GM12873 (cell line): ENCODE measurements at regions not wholly inside any gene's neighbourhood (a gene's known extent, or its start where the extent isn't known, plus 50 kb on each side); places are given as distances from the start of the nearest gene placed in this dataset.

ENCODE experiments used
- CTCF ChIP-seq: IDR thresholded peaks from 2 replicates; pipeline ENCODE4 v1.5.1; 2012; ENCODE audit warnings: low read depth, mild to moderate bottlenecking, moderate library complexity, low read length, control low read depth; ENCODE audit not compliant: insufficient read depth; ENCODE audit errors: missing control alignments

- TF ChIP-seq CTCF: no peak
These were observed 222.2 kb upstream of the NEIL3 start for GRCh38 chr4:177087499-177087898.

- TF ChIP-seq CTCF: no peak
These were observed 218.2 kb upstream of the NEIL3 start for GRCh38 chr4:177091515-177091914.

GRCh38 chr4:177092807-177093206 is 216.9 kb upstream of the NEIL3 start:
- TF ChIP-seq CTCF: no peak

- TF ChIP-seq CTCF: no peak
These were observed 215.7 kb upstream of the NEIL3 start for GRCh38 chr4:177093964-177094363.

GRCh38 chr4:177097291-177097690 is 212.4 kb upstream of the NEIL3 start:
- no peak for TF ChIP-seq CTCF

GRCh38 chr4:177099211-177099610 is 210.5 kb upstream of the NEIL3 start:
- TF ChIP-seq CTCF: no peak

DNA sequence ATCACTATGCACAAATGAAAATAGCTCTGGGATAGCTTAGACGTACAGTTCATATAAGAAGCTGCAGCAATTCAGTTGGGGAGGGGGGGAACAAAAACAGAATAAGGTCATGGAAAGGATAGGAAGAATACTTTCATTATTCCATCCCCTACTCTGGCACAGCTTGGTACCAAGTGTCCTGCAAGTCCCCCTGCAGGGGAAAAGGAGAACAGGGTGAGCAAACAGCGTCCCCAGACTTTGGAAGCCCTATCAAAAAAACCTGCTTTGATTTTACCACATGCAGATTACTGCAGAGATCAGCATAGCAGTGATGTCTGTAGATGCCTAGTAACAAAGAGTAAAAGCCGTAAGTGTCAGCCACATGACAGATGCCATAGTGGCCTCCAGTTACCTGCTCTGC is 209.4 kb upstream of the NEIL3 start:
- no peak for TF ChIP-seq CTCF
